ENCODE measurements at regions not wholly inside any gene's neighbourhood (a gene's known extent, or its start where the extent isn't known, plus 50 kb on each side); places are given as distances from the start of the nearest gene placed in this dataset.
"Not testable (repeated sequence)": the region's sequence is repeated elsewhere in the genome, so short reads cannot be mapped to it uniquely, and the experiment has no call there.

DNA sequence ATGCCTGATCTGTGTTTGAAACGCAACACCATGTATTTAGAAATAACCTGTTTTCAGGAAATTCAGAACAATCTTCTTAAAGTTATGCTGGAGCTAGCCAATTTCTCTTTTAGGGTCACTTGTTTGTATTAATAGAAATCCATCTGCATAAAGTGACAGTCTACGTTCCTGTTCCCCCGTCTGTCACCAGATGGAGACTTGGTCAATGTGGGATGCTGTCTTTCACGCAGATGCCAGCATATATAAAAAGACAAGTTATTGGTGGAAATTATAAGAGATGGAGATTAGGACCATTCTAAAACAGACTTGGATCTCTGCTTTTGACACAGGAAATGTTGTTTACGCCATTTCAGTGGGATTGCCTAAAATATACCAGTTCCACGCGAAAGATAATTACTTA is 162.5 kb upstream of the STMND1 start:
- Histone ChIP-seq H3K9me3 (no peaks in the 10 kb centered on the region), H3K36me3 (no peaks in the 10 kb centered on the region), H3K4me3 (no peak overlapping the region), H3K27ac (no peak overlapping the region), H3K27me3 (no peaks in the 10 kb centered on the region), H3K4me1 (no peaks in the 10 kb centered on the region)
- no peak for DNase-seq
- intact Hi-C loops (cut with DNase I; ENCODE audit: low total_unique reads), result no loop called here
- TF ChIP-seq CTCF (IDR thresholded peaks at IDR 0.05), result no peak
- no peak for TF ChIP-seq POLR2A (IDR thresholded peaks at IDR 0.05)

DNA sequence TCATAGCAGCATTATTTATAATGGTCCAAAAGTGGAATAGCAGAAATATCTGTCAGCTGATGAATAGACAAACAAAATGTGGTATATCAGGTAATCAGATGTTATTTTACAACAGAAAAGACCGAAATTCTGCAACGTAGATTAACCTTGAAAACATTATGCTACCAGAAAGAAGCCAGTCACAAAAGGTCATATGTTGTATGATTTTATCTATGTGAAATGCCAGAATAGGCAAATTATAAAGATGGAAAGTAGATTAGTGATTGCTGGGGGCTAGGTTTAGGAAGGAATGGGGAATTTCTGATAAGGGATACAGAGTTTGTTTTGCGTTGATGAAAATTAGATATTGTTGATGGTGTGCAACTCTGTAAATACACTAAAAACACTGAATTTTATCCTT is 165.0 kb upstream of the STMND1 start:
- intact Hi-C loops (cut with DNase I; ENCODE audit: low total_unique reads), result no loop called here
- Histone ChIP-seq H3K27ac (no peak overlapping the region), H3K4me3 (no peak overlapping the region), H3K4me1 (no peaks in the 10 kb centered on the region), H3K36me3 (no peaks in the 10 kb centered on the region), H3K27me3 (no peaks in the 10 kb centered on the region), H3K9me3 (no peaks in the 10 kb centered on the region)
- TF ChIP-seq POLR2A (IDR thresholded peaks at IDR 0.05) (no peak), CTCF (IDR thresholded peaks at IDR 0.05) (no peak)
- no peak for DNase-seq

DNA sequence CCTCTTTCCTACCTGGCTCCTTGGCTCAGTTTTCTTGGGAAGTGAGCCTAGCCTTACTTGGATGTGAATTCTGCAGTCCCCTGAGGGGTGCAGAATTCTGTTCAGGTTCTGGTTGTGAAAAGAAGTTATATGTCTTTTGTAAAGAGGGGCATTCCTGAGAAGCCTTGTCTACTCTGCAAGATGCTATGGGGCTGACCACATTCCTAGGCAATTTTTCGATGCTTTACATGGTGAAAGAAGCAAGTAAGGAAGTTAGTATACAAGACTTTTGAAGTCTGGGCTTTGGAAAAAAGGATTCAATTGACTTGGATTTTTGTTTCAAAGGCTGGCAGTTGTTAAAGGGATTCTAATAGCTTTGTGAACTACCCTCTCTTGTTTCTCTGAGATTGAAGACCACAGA is 167.9 kb upstream of the STMND1 start:
- intact Hi-C loops (cut with DNase I; ENCODE audit: low total_unique reads), result no loop called here
- DNase-seq, result no peak
- no peak overlapping the region for H3K4me3 ChIP-seq
- no peaks in the 10 kb centered on the region for H3K36me3 ChIP-seq
- H3K9me3 ChIP-seq, result no peaks in the 10 kb centered on the region
- H3K4me1 ChIP-seq, result no peaks in the 10 kb centered on the region
- no peaks in the 10 kb centered on the region for H3K27me3 ChIP-seq
- TF ChIP-seq POLR2A (IDR thresholded peaks at IDR 0.05), result no peak
- TF ChIP-seq CTCF (IDR thresholded peaks at IDR 0.05), result no peak
- no peak overlapping the region for H3K27ac ChIP-seq

- no peak for TF ChIP-seq CTCF (IDR thresholded peaks at IDR 0.05)
- TF ChIP-seq POLR2A (IDR thresholded peaks at IDR 0.05), result no peak
- Histone ChIP-seq H3K27ac (no peak overlapping the region), H3K9me3 (no peaks in the 10 kb centered on the region), H3K36me3 (no peaks in the 10 kb centered on the region), H3K4me3 (no peak overlapping the region), H3K4me1 (no peaks in the 10 kb centered on the region), H3K27me3 (no peaks in the 10 kb centered on the region)
- intact Hi-C loops (cut with DNase I; ENCODE audit: low total_unique reads), result no loop called here
- DNase-seq, result no peak
Observed at GRCh38 chr6:16933532-16933931, 168.3 kb upstream of the STMND1 start.

GRCh38 chr6:16932920-16933319 is 168.9 kb upstream of the STMND1 start:
- no peak overlapping the region for H3K27ac ChIP-seq
- H3K9me3 ChIP-seq, result no peaks in the 10 kb centered on the region
- no peaks in the 10 kb centered on the region for H3K36me3 ChIP-seq
- H3K4me3 ChIP-seq, result no peak overlapping the region
- H3K27me3 ChIP-seq, result no peaks in the 10 kb centered on the region
- TF ChIP-seq POLR2A (IDR thresholded peaks at IDR 0.05), result no peak
- no peak for TF ChIP-seq CTCF (IDR thresholded peaks at IDR 0.05)
- H3K4me1 ChIP-seq, result no peaks in the 10 kb centered on the region
- no peak for DNase-seq
- intact Hi-C loops (cut with DNase I; ENCODE audit: low total_unique reads), result no loop called here

GRCh38 chr6:16931079-16931478 is 169.8 kb upstream of the ATXN1 start:
- H3K4me1 ChIP-seq; H3K9me3 ChIP-seq; DNase-seq; H3K27ac ChIP-seq; H3K27me3 ChIP-seq; intact Hi-C loops (cut with DNase I; ENCODE audit: low total_unique reads); H3K4me3 ChIP-seq; H3K36me3 ChIP-seq: not testable (repeated sequence)
